ENCODE measurements at regions not wholly inside any gene's neighbourhood (a gene's known extent, or its start where the extent isn't known, plus 50 kb on each side); places are given as distances from the start of the nearest gene placed in this dataset.

DNA sequence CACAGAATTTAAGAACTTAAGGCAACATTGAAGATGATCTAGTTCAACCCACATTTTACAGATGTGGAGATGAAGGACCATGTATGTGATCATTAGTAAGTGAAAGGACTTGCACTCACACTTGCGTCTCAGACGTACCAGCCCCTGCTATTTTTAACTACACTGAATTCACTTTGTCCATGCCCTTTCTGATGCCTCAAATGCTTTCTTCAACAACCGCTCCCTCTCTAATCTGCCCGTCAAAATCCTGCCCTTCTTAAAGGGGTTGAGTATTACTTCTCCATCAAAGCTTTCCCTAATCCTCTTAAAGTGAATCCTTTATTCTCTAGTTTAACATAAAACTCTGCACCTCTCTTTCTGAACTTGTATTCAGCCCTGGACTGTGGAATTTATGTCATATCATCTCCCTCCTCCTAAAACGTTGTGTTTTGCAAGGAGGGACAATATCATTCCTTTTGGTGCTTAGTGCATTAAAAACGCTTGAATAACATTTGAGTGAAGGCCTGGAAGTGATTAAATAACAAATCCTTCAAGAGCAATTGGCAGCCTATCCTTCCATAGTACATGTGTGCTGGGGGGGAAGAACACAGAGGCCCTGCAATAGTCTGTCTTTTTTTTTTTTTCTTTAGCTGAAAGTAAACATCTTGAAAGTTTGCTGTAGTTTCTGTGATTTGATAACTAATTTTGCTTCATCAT is 493.3 kb downstream of the LMO7 start:
- no peak for TF ChIP-seq POLR2AphosphoS5 (IDR thresholded peaks at IDR 0.05)
- no peak for TF ChIP-seq EP300 (IDR thresholded peaks at IDR 0.05)
- TF ChIP-seq, protein P1, sequence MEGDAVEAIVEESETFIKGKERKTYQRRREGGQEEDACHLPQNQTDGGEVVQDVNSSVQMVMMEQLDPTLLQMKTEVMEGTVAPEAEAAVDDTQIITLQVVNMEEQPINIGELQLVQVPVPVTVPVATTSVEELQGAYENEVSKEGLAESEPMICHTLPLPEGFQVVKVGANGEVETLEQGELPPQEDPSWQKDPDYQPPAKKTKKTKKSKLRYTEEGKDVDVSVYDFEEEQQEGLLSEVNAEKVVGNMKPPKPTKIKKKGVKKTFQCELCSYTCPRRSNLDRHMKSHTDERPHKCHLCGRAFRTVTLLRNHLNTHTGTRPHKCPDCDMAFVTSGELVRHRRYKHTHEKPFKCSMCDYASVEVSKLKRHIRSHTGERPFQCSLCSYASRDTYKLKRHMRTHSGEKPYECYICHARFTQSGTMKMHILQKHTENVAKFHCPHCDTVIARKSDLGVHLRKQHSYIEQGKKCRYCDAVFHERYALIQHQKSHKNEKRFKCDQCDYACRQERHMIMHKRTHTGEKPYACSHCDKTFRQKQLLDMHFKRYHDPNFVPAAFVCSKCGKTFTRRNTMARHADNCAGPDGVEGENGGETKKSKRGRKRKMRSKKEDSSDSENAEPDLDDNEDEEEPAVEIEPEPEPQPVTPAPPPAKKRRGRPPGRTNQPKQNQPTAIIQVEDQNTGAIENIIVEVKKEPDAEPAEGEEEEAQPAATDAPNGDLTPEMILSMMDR (IDR thresholded peaks at IDR 0.05) = no peak
- TF ChIP-seq POLR2A (IDR thresholded peaks at IDR 0.05) = no peak

DNA sequence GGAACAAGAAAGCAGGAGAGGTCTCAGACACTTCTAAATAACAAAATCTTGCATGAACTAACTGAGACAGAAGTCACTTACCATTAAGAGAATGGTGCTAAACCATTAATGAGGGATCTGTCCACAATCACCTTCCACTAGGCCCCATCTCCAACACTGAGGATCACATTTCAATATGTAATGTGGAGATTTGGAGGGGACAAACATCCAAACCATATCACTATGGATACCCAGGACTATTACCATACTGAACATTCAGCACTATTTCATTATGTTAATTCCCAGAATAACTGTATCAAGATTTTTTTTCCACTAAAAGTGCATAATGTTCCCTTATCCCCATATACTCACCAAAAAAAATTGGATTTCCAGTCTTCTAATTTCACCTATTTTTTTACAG is 491.8 kb downstream of the LMO7 start:
- TF ChIP-seq, protein P1 (IDR thresholded peaks at IDR 0.05) = no peak
- TF ChIP-seq POLR2A (IDR thresholded peaks at IDR 0.05) = no peak
- no peak for TF ChIP-seq EP300 (IDR thresholded peaks at IDR 0.05)
- TF ChIP-seq POLR2AphosphoS5 (IDR thresholded peaks at IDR 0.05) = no peak

More for the DNA sequence above, 493.3 kb downstream of the LMO7 start:
- Histone ChIP-seq H3K9me3 (peaks cover 0 to 3% (median 0%) of the 10 kb centered on the region in 3 donors), H3K4me1 (peaks cover 0 to 8% (median 0%) of the 10 kb centered on the region in 3 donors), H3K27ac (no peak overlapping the region), H3K27me3 (no peaks in the 10 kb centered on the region), H3K4me3 (no peak overlapping the region), H3K36me3 (no peaks in the 10 kb centered on the region)
- 57 to 66% methylated on average over 5 to 6 of the region's 6 CpGs for WGBS, 2 donors (ENCODE audit: low coverage in 1 of 2)
- no peak for ATAC-seq

DNA sequence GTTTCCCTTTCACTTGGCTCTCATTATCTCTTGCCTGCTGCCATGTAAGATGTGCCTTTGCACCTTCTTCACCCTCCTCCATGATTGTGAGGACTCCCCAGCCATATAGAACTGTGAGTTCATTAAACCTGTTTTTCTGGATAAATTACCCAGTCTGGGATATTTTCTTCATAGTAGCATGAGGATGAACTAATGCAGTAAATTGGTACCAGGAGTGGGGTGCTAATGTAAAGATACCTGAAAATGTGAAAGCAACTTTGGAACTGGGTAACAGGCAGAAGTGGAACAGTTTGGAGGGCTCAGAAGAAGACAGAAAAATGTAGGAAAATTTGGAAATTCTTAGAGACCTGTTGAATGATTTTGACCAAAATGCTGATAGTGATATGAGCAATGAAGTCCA is 487.4 kb downstream of the LMO7 start:
- H3K4me1 ChIP-seq = no peaks in the 10 kb centered on the region
- no peaks in the 10 kb centered on the region for H3K36me3 ChIP-seq
- peaks cover 0 to 30% (median 0%) of the 10 kb centered on the region in 3 donors for H3K9me3 ChIP-seq
- no peak for ATAC-seq
- TF ChIP-seq POLR2AphosphoS5 (IDR thresholded peaks at IDR 0.05) (no peak), POLR2A (IDR thresholded peaks at IDR 0.05) (no peak), EP300 (IDR thresholded peaks at IDR 0.05) (no peak)
- TF ChIP-seq, protein P1 (IDR thresholded peaks at IDR 0.05) = no peak
- no peak overlapping the region for H3K4me3 ChIP-seq
- no peaks in the 10 kb centered on the region for H3K27me3 ChIP-seq
- no peak overlapping the region for H3K27ac ChIP-seq

More for the DNA sequence above, 491.8 kb downstream of the LMO7 start:
- peaks cover 0 to 8% (median 0%) of the 10 kb centered on the region in 3 donors for H3K4me1 ChIP-seq
- no peaks in the 10 kb centered on the region for H3K27me3 ChIP-seq
- no peak for ATAC-seq
- H3K27ac ChIP-seq = no peak overlapping the region
- H3K4me3 ChIP-seq = no peak overlapping the region
- H3K36me3 ChIP-seq = no peaks in the 10 kb centered on the region
- peaks cover 0 to 19% (median 0%) of the 10 kb centered on the region in 3 donors for H3K9me3 ChIP-seq

DNA sequence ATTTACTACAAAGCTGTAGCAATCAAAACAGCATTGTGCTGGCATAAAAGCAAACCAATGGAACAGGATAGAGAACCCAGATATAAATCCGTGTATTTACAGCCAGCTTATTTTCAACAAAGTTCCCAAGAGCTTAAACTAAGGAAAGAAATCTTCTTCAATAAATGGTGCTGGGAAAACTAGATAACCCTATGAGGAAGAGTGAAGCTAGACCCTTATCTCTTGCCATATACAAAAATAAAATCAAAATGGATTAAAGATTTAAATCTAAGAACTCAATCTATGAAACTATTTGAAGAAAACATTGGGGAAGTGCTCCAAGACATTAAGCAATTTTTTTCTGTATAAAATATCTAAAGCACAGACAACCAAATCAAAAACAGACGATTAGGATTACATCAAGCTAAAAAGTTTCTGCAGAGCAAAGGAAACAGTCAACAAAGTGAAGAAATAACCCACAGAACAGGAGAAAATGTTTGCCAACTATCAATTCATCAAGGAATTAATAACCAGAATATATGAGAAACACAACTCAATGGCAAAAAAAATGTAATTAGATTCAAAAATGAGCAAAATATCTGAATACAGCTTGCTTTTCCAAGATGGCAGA is 480.7 kb downstream of the LMO7 start:
- Histone ChIP-seq H3K4me1 (no peaks in the 10 kb centered on the region), H3K36me3 (no peaks in the 10 kb centered on the region), H3K4me3 (no peak overlapping the region), H3K27ac (no peak overlapping the region), H3K9me3 (peaks cover 0 to 12% (median 0%) of the 10 kb centered on the region in 3 donors), H3K27me3 (no peaks in the 10 kb centered on the region)
- no peak for ATAC-seq
- 39 to 58% methylated on average over 2 of the region's 2 CpGs for WGBS, 2 donors (ENCODE audit: low coverage in 1 of 2)
- TF ChIP-seq, protein P1 (IDR thresholded peaks at IDR 0.05) = no peak
- no peak for TF ChIP-seq EP300 (IDR thresholded peaks at IDR 0.05)

DNA sequence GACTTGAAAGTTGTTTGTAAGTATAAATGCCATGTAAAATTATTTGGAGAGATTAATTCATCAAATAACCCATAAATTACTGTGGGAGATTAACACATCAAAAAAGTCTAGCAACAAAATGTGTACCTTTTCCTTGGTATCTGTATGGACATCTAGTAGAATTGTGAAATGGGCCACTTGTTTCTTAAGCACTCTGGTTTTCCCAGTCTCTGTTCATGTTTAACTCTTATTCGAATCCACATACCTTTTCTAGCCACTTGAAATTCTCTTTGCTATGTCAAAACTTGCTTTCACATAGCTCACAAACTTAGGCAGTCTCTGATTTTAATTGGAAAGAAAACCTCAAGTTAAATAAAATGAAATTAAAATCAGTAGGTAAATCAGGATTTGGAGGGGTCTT is 470.6 kb downstream of the LMO7 start:
- peaks cover 0 to 4% (median 0%) of the 10 kb centered on the region in 3 donors for H3K4me1 ChIP-seq
- no peaks in the 10 kb centered on the region for H3K9me3 ChIP-seq
- TF ChIP-seq POLR2AphosphoS5 (IDR thresholded peaks at IDR 0.05) (no peak), POLR2A (IDR thresholded peaks at IDR 0.05) (no peak), EP300 (IDR thresholded peaks at IDR 0.05) (no peak)
- TF ChIP-seq, protein P1 (IDR thresholded peaks at IDR 0.05) = no peak
- no peak overlapping the region for H3K4me3 ChIP-seq
- WGBS, 2 donors (ENCODE audit: low coverage in 1 of 2) = 0% methylated on average over 1 of the region's 1 CpG
- no peaks in the 10 kb centered on the region for H3K36me3 ChIP-seq
- no peak for ATAC-seq
- no peaks in the 10 kb centered on the region for H3K27me3 ChIP-seq
- no peak overlapping the region for H3K27ac ChIP-seq
